HG02970 (cell line): ENCODE measurements at regions not wholly inside any gene's neighbourhood (a gene's known extent, or its start where the extent isn't known, plus 50 kb on each side); places are given as distances from the start of the nearest gene placed in this dataset.
"Not testable (repeated sequence)": the region's sequence is repeated elsewhere in the genome, so short reads cannot be mapped to it uniquely, and the experiment has no call there.

ENCODE experiments used
- ATAC-seq: cut with Tn5 transposase; IDR thresholded peaks from one replicate; pipeline ENCODE4 v1.9.1; 2021; ENCODE audit warnings: mild to moderate bottlenecking, moderate library complexity, moderate number of reproducible peaks; ENCODE audit not compliant: unreplicated experiment, low FRiP score

DNA sequence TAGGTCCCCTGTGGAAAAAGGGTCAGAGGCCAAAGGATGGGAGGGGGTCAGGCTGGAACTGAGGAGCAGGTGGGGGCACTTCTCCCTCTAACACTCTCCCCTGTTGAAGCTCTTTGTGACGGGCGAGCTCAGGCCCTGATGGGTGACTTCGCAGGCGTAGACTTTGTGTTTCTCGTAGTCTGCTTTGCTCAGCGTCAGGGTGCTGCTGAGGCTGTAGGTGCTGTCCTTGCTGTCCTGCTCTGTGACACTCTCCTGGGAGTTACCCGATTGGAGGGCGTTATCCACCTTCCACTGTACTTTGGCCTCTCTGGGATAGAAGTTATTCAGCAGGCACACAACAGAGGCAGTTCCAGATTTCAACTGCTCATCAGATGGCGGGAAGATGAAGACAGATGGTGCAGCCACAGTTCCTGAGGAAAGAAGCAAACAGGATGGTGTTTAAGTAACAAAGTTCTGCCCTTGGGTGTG is 165.8 kb downstream of the RPIA start:
- ATAC-seq, result no peak

DNA sequence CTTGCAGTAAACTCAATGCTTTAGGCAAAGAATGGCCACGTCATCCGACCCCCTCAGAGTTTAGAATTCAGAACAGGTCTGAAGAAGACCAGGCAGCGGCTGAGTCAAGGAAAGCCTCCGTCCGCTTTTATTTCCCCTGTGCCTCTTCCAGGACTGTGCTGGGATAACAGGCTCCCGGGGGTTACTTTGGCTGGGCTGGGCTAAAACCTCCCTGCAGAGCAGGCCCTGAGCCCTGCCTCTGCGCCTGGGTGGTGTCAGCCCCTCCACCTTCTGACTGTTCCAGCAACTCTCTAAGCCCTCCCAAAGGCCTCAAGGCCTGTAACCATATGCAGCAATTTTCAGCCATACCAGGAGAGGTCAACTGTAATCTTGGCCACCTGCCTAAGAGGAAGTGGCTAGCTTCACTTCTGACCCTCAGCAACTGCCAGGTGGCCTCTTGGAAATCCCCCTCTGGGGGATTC is 166.5 kb downstream of the RPIA start:
- ATAC-seq, result peak; percentile 55

DNA sequence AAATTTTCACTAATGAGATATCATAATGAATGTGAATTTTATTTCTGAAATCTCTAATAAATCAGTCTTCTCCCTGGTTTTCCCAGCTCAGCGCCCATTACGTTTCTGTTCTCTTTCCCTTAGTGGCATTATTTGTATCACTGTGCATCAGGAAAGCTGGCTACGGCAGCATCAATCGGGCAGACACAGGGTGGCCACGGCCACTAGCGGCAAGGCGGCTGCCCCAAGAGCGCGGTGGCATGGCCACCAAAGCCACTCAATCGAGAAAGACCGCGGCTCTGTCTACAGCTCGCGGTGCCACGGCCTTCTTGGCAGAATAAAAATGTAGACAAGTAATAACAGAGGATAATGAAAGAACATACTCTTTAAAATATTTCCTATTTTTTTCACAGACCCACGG is 168.0 kb downstream of the RPIA start:
- no peak for ATAC-seq

DNA sequence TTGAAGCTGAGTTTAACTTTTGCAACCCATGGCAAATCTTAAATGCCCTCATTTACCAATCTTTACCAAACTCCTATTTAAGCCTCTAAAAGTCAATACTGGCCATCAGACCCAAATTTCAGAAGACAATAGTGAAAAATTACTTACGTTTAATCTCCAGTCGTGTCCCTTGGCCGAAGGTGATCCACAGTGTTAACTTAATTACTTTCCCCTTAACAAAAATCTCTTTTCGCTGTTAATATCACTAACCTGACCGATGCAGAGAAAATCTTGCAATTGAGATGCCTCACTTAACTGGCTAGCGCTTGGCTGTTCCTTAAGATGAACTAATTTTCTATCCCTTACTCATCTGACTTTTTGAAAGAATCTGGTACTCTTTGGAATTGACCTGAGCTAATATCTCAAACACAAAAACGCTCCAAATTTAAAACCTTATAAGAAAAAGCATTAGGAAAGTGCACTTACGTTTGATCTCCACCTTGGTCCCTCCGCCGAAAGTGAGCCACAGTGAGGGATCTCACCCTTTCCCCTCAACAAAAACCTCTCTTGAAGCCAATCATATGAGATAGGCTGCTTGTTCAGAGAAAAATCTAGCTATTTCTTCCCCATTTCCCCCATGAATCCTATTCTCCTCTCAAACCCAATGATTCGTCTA is 169.1 kb downstream of the RPIA start:
- ATAC-seq, result no peak

DNA sequence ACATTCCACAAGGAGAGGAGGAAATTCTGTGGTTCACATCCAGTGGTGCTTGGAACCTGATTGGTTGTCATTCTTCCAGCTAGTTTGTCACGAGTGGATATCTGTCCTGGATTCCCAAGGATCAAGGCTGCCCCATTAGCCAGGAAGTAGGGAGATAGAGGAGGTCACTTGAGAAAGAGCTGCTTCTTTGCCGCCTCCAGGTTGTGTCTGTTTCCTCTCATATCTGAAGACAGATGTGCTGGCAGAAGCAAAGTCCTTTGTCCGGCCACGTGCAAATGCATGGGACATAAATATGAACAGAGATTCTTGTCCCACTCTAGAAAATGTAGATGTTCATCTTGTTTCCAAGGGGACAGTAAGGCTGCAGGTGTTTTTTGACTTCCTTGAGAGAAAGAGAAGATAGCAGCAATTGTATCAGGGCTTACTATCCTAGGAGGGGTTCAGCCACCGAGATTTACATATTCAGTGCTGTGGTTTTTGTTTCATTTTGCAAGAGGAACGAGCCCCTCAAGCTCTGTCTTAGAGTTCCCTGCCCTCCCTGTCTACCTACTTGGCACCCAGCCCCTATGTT is 174.4 kb downstream of the RPIA start:
- ATAC-seq, result no peak

DNA sequence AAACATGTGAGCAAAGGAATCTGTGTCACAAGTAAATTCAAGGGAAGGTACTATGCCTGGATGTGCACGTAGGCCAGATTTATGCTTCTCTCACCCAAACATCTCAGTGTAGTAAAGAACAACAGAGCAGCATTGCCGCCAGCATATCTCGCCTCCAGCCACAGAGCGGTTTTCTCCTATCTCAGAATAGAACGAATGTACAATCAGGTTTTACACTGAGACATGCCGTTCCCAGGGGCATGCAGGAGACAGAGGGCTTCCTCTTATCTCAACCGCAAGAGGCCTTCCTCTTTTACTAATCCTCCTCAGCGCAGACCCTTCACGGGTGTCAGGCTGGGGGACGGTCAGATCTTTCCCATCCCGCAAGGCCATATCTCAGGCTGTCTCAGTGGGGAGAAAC is 175.3 kb downstream of the RPIA start:
- ATAC-seq, result no peak

DNA sequence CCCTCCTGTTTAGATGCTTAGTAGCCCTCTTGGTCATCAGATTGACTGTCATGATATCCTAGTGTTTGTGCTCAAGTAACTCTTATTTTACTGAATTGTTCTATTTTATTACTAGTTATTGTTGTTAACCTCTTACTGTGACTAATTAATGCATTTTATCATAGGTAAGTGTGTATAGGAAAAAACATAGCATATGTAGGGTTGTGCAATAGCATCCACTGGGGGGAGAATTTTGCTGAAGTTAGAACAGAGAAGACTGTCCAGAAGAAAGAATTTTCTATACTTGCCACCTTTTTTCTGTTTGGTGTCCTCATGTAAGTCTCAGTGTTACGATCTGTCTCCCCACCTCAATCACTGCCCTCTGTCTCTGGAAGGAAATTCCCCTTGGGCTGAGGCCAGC is 177.4 kb downstream of the RPIA start:
- no peak for ATAC-seq

DNA sequence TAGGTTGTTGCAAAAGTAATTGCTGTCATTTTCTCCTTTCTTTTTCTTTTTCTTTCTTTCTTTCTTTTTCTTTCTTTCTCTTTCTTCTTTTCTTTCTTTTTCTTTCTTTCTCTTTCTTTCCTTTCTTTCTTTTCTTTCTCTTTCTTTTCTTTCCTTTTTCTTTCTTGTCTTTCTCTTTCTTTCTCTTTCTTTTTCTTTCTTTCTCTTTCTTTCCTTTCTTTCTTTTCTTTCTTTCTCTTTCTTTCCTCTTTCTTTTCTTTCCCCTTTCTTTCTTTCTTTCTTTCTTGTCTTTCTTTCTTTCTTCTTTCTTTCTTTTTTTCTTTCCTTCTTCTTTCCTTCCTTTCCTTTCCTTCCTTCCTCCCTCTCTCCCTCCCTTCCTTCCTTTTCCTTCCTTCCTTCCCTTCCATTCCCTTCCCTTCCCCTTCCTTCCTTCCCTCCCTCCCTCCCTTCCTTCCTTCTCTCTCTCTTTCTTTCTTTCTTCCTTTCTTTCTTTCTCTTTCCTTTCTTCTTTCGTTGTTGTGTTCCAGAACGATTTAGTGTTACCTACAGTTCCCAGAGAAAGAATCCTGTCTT is 178.9 kb downstream of the RPIA start:
- ATAC-seq, result no peak

DNA sequence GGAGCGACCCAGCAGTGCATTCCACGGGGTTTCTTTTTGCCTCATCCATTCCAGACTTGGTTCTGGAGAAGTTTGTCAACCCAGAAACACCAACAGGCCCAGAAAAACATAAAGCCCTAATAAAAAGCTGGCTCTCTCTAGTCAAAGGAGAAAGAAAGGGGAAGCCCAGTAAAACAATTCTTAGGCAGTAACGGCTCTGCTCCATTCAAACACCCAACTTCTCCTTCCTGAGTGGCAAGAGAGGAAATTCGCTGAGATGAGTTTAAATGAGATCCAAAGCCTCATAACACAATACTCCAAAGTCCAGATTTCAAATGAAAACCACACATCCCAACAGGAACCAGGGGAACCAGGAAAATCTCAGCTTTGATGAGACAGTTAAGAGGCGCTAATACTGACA is 179.9 kb downstream of the RPIA start:
- no peak for ATAC-seq

DNA sequence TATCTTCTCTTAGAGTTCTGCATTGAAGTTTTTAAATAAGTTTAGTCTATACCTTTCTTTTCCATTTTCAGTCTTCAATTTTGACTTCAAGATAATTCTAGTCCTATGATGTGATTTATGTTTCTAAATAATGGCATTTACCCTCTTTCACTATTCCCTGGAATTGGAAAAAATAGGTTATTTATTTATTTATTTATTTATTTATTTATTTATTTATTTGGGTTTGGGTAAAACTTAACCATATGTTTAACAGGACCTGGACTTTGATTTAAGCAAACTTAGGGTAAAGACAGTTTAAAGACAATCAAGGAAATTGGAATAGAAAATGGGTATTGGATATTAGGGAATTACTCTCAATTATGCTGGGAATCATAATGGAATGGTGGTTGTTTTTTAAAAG is 182.1 kb downstream of the RPIA start:
- no peak for ATAC-seq

DNA sequence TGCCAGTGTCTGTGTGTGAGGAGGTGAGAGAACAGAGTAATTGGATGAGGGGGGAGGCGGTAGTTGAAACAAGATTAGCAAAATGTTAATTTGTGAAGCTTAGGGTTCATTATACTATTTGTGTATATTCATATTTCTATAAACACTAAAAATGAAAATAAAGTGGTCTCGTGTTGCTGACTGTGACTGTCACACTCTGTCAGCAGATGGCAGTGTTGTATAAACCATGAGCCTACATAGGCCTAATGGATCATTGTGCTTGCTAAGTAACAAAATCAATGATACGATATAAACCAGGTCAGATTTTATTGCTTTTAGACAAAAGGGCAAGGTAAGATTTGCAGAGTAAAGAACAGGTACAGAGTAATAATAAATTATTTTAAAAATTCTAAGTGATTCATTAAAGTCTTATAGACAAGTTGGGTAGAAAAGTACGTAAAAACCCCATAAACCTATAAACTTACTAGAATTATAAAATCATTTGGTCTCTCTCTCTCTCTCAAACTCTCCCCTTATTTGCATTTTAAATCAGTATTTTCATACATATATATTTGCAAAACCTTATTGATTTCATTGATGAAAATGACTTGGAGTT is 182.7 kb downstream of the RPIA start:
- ATAC-seq, result no peak

DNA sequence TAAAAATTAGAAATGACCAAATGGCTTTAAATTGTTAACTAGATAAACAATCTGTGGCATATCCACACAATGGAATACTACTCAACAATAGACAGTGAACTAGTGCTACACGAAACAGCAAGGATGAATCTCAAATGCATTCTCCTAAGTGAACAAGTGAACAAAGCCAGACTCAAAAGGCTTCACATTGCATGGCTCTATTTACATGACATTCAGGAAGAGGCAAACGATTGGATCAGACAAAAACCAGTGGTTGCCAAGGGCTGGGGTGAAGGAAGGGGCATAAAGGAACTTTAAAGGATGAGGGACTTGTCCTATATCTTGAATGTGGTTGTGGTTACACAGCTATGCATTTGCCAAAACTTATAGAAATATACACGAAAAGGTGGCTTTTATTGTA is 184.3 kb downstream of the RPIA start:
- no peak for ATAC-seq

DNA sequence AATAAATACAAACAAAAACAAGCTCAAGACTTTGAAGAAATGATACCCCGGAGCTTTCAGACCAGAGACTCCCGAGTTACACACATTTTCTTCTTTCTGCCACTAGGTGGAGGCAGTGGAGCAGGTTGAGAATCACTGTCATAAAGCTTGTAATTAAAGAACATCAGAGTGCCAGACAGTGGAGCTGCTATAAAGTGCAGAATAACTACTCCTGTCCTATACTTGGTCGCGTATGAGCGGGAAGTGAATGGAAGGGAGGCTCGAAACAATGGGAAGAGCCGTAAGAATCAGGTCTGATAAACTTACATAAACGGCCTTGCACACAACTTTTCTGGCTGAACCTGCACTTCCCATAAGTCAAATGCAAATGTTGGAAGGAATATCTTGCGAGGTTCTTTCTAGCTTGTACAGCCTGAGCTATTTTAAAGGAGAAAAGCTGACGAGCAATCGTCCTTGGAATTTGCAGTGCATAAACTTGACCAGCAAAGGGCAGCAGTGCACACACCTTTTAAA is 189.0 kb downstream of the RPIA start:
- ATAC-seq, result no peak

DNA sequence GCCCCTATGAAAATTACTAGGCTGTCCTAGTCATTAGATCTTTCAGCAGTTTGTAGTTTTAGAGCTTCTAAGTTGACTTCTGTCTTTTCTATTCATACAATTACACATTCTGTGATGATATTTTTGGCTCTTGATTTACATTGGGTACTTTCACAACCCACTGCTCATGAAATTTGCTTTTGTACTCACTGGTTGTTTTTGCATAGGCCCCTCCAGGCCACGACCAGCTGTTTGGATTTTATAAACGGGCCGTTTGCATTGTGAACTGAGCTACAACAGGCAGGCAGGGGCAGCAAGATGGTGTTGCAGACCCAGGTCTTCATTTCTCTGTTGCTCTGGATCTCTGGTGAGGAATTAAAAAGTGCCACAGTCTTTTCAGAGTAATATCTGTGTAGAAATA is 193.8 kb downstream of the RPIA start:
- no peak for ATAC-seq

DNA sequence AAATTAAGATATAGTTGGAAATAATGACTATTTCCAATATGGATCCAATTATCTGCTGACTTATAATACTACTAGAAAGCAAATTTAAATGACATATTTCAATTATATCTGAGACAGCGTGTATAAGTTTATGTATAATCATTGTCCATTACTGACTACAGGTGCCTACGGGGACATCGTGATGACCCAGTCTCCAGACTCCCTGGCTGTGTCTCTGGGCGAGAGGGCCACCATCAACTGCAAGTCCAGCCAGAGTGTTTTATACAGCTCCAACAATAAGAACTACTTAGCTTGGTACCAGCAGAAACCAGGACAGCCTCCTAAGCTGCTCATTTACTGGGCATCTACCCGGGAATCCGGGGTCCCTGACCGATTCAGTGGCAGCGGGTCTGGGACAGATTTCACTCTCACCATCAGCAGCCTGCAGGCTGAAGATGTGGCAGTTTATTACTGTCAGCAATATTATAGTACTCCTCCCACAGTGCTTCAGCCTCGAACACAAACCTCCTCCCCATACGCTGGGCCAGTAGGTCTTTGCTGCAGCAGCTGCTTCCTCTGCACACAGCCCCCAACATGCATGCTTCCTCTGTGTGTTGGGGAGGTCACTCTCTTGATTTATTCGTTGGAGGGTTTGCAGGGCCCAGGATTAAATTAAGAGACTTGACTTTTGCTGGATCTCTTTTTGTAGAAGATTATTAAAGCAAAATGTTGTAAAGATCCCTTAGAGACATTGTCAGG is 194.4 kb downstream of the RPIA start:
- ATAC-seq, result no peak

DNA sequence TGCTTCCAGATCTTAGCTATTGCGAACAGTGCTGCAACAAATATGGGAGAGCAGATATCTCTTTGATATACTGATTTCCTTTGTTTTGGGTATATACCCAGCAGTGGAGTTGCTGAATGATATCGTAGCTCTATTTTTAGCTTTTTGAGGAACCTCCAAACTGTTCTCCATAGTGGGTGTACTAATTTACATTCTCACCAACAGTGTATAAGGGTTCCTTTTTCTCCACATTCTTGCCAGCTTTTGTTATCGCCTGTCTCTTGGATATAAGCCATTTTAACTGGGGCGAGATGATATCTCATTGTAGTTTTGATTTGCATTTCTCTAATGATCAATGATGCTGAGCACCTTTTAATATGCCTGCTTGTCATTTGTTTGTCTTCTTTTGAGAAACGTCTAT is 196.0 kb downstream of the RPIA start:
- ATAC-seq, result not testable (repeated sequence)

DNA sequence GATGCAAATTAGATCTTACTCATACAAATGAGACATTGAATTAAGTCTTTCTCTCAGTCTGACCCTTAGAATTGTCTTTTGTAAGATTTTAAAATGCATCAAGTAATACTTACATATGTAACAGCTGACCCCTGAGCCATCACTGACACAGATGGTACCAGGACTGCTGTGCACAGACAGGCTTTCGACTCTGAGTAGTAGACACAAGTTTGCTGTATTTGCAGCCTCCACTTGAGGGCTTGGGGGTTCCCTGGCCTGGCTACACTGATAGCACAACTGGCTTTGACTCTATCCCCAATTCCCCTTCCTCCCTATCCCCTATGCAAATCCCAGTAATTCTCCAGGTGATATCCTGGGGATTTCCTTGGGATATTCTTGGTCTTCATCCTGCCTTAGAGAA is 200.7 kb downstream of the RPIA start:
- ATAC-seq, result no peak

DNA sequence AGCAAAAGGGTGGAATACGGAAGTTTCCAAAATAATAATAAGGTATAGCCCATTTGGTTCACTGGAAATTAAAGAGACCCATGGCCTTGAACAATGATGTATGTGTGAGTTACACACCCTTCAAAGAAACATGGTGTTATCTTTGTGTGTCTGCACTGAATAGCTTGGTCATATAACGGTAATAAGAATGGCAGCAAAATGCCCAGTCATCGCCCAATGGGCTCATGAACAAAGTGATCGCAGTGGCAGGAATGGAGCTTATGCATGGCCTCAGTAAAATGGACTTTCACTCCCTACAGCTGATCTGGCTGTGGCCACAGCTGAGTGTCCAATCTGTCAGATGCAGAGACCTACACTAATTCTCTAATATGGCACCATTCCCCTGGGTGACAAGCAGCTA is 201.3 kb downstream of the RPIA start:
- ATAC-seq, result no peak

DNA sequence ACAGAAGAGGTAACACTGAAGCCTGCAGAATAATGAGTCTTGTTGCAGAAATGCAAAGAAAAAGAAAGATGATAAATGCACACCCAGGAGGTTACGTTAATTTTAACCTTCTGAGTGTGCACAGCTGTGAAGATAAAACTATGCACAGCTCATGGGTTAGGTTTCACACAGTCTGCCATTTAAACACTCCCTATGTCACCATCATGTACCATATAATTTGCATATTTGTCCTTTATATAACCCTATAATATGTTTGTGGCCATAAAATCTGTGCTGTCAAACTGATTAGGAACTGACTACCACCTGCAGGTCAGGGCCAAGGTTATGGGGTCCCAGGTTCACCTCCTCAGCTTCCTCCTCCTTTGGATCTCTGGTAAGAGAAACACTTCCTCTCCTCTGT is 205.5 kb downstream of the RPIA start:
- ATAC-seq, result no peak

DNA sequence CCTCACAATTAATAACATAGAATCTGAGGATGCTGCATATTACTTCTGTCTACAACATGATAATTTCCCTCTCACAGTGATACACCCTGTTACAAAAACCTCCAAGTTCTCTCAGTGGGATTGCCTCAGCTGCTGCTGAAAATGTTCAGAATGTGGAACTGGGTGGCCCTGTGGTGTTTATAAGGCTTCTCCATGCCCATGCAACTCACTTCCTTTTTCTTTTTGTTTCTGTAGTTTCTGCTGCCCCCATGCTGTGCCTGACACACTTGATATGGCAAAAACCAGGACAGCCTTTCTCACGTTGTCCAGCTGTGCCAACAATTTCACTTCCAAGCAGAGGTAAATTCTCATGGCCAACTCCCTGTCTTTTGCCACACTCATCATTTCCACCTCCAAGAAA is 206.2 kb downstream of the RPIA start:
- no peak for ATAC-seq
